DMS79 treated with DMSO at 0.1 percent for 48 hours (cell line): ENCODE measurements at regions not wholly inside any gene's neighbourhood (a gene's known extent, or its start where the extent isn't known, plus 50 kb on each side); places are given as distances from the start of the nearest gene placed in this dataset.
A peak's percentile ranks its signal among the peaks of the same experiment; 100 is the strongest.

Experiments
- DNase-seq: peaks from one replicate; lab custom pipeline; 2025; lab: John Stamatoyannopoulos, UW

DNA sequence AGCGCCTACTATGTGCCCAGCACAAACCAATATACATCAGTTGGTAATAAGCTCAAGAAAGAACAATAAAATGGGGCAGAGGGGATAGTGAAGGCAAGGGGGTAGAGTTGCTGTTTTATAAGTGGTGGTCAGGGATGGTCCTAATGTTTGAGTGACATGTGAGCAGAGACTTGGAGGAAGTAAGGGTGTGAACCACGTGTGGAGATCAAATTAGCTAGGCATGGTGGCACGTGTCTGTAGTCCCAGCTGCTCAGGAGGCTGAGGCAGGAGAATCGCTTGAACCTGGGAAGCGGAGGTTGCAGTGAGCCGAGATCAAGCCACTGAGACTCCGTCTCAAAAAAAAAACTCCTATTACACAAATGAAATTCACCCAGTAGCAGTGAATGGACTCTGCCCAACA lies 56.5 kb downstream of the IRX6 start:
- DNase-seq: no peak

DNA sequence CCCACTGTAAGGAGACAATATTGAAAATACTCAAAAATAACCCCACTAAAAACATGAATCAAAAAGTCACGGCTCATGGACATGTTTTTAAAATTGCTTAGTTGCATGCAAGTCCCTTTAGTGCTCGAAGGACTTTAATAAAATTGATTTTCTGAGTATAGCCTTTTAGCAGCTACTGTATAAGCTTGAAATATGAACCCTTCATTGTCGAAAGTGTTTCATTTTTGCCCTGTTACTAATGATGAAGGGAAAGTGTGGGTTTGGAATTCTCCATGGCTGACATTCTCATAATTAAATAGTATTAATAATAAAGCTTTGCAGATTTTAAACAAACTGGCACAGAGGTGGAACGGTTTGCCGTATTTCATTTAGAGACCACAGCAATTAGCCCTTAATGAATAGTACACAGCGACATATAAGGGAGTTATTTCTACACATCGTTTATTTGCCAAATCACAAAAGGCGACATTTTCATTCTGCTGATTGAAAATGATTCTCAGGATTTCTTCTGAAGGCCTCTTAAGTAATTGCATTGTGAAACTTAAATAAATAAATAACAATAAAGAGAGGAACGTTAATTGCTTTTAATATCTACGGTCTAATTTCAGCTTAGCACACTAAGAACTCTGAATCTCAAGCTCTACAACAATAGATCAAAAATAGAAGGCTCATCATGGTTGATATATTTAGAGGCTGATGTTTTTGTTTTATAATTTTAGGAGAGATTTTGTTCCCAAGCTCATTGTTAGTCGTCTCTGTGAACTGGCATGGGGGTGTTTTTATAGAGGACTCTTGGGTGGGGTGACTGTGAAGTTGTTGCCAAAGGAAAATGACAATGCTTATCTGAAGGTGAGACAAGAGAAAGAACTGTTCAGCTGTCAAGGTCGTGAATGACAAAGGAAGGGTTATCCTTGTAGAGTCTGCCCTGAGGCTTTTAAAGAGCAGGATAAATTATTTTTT lies 60.6 kb downstream of the IRX6 start:
- DNase-seq: no peak

DNA sequence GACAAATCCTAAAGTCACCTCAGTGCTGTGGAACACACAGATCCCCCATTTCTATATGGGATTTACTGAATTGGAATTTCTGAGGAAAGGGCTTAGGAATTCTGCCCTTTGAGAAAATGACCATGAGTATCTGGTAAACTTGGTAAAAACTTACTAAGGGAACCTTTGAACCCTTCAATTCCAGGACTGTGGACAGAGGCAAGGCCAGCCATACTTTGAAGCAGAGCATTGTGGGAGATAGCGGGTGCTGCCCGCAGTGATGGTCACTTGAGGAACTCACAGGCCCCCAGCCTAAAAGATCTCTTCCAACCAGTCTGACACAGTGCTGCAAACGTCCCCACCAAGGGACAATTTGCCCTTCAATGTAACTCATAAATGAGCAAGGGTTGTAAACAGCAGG lies 61.4 kb downstream of the IRX6 start:
- no peak for DNase-seq

DNA sequence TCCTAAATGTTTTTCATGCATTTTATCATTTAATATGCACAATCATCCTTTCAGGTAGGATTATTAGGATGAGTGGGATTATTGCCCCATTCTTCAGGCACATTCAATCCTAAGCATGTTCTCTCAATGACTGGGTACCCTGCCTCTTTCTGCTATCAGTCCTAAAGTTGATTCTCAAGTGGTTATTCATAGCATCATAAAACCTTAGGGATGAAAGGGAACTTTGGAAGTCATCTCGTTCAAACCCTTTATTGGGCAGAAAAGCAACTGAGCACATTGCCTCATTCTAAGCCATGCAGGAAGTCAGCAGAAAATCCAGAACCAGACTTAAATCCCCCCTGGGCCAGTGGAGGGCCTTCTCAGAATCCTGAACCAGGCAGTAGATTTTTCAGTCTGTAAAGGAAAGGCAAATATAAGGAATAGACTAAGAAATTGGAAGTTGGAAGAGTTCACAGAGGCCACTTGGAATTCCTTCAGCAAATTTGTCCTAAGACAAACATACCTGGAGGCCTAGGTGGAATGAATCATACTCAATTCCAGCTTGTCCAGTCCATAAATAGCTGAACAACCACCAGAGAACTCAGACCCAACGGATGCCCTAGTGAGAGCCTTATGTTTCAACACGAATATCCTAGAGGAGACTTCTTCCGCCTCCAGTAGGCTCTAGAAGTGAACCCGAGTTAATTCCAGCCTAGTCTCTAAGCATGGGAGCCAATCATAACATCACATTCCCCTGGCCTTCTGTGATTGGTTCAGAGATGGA lies 62.7 kb downstream of the IRX6 start:
- DNase-seq: no peak

DNA sequence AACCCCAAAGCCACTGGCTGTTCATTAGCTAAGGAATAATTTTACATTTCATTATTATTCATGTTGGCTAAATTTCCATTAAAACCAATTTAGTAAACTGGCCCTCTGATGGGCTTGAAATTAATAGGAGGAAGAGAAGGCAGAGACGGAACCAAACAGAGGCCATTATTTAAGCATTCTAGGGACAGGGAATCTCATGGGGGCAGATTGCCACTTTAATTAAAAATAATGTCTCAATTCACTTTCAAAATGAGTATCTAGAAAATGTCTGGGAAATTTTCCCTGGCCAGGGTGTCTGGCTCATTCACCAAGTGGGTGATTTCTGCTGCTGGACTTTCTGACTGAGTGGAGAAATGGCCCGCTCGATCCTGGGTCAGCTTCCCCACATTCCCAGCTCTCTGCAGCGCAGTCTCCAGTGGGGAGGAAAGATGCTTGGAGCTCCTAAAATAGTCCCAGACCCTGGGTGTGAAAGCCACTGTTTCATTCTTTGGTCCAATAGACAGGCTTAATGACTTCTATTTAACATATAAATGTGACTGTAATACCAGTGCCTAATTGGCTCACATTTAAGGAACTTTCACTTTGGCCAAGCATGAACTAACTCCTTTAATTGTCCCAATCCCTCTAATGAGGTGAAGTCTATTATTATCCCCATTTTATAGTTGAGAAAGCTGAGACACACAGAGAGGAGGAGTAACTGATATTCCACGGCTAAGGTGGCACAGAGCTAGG lies 64.3 kb downstream of the IRX6 start:
- no peak for DNase-seq

DNA sequence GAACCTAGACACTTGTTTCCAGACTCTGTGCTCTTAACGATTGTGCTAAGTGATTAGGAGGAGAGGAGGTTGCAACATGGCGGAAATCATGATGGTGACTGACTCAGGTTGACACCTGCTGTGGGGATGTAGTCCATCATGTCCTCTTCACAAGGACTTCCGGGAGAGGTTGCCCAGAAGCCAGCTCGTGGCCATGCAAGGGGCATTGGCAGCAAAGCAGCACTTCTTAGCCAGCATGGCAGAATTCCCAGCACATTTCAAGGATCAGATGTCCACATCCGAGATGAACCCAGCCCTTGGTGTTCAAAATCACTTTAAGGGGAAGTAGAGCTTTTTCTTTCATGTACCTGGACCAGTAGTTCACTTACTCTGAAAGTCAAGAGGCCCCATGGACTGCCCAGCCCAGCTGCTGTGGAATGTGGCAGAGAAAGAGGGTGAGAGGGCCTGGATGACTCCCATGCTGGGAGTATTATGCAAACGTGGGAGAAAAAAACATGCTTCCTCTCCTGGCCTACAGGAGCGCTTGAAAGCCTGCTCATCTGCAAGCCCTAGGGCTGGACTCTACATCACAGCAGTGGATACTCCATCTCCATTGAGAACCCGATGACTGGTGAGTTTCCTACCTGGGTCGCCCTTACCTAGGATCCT lies 65.5 kb downstream of the IRX6 start:
- no peak for DNase-seq

DNA sequence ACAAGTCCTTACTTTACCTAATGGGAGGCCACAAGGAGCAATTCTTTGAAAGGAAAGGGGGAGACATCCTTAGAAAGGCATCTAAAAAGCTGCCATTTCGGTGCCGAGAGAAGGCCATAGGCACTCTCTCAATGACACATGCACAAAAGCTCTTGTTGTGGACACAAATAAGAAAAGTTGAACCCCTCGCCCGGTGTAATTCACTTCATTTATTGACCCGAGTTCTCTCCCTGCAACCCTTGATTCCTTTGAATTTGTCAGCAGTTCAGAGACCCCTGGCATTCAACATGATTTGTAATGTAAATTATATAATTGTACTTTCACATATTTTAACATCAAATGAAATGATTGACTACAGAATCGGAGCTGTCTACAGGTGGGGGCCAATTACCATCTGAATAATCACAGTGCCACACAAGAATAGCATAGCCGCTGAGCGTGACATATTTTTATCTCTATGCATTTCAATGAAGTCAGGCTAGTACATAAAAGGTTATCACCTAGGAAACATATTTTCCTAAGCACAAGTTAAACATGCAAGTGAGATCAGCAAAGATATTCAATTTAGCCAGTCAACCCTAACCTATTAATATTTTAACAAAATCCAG lies 66.7 kb downstream of the IRX6 start:
- DNase-seq: no peak

DNA sequence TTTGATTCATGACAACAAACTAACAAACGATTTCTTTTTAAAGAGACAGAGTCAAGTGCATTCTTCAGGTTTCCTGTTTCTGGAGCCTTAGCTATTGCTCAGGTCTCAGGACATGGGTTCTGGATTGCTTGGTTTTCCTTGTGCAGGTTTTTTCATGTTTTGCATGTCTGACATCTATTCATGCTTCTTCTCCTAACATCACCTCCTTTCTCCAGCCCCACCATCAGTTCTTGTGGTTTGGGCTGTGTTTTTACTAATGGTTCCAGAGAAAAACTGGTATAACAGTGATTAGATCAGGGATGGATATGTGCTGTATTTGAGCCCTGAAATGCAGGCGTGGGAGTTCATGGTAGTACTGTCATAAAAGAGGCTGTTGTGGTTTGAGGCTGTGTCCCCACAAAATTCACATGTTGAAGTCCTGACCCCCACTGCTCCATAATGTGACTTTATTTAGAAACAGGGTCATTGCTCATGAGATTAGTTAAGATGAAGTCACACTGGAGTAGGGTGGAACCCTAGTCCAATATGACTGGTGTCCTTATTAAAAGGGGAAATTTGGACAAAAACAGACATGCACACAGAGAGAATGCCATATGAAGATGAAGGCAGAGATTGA lies 67.9 kb downstream of the IRX6 start:
- no peak for DNase-seq

DNA sequence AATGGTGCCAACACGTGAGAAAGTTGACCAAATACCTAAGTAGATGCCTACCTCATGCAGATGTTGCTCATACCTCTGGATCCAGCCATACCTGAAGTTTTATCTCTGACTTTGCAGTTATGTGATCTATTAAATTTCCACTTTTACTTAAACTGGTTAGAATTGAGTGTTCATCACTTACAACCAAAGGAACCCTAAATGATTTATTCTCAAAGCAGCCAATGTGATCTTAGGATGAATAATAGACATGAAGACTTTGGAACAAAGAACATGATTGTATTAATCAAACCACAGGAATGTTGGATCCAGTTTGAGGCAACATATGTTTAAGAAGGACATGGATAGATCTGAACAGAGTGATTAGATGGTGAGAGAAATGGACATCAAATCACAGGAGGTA lies 68.7 kb downstream of the IRX6 start:
- DNase-seq: no peak

DNA sequence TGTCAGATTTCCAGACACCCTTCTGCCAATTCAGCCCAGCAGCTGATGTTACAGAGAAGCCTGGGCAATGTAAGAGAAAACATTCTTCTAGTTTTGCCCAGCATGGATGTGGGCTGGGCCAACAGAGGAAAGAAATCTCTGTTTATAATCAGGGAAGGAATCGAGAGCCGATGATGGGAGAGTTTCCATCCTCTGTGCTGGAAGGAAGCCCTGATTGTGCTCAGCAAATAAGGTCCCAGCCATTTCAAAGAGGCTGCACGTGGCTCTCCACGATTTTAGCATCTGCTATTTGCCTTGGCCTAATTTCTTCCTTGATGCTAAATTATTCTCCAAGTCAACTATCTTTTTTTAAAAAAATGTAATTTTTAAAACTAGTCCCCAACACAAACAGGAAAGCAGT lies 70.0 kb downstream of the IRX6 start:
- no peak for DNase-seq

DNA sequence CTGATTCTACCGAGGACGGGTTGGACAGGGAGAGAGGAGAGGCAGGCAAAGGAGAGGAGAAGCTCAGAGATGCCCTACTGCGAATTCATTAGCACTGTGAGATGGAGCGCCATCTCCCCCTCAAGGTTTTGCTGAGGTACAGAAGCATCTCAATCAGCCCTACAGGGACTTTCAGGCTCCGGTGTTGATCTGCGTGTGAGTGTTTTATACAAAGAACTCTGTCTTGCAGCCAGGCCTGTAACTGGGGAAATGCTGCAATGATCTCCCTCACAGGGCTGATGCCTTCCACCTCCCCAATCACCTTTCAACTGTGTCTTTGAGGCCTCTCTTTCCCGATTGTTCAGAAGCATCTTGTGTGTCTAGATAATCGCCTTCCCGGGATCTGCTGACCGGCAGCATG lies 74.8 kb downstream of the IRX6 start:
- no peak for DNase-seq

DNA sequence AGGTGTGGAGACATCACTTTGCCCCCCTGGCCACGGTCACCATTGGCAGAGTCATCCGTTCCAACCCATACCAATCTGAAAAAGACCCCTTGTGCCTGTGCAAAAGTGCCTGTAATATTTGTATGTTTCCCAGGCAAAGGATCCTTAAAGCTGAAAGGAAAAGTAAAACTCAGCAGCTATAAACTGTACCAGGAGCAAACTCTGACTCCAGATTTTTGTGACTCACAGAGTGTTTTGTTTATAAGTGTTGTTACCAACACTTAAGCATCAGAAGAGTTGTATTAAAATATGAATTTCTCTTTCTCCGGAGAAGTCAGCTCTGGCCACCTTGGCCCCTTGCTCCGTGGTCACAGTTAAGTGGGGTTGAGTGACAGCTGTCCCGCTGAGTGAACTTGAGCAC lies 75.9 kb downstream of the IRX6 start:
- no peak for DNase-seq

DNA sequence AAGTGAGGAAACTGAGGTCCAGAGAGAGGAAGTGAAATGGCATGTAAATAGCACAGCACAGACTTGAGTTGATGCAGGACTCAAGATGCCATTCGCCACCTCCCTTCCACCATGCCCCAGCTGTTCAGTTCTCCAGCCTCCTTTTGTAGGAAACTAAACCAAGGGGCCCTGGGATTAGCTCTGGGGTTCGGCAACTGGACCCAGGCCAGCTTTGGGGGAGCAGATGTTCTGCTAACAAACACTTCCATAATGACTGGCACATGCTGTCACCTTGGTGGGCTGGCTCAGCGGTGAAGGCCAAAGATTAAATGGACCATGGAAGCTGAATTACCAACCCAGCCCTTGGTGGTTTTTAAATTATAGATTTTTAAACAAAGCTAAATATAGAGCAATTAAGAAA lies 77.0 kb downstream of the IRX6 start:
- DNase-seq: peak; percentile 68

DNA sequence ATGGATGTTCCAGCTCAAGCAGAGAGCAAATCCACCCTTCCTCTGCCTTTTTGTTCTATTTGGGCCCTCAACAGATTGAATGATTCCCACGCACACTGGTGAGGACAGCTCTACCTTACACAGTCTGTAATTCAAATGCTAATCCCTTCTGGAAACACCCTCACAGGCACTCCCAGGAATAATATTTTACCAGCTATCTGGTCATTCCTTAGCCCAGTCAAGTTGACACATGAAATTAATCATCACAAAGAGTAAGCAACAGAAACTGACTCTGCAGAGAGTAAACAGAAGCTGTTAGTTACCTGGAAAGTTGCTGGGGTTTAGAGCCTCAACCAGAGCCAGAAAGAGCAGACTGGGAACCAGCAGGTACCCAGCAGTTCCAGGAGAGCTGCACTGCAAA lies 75.5 kb upstream of the MMP2 start:
- no peak for DNase-seq

DNA sequence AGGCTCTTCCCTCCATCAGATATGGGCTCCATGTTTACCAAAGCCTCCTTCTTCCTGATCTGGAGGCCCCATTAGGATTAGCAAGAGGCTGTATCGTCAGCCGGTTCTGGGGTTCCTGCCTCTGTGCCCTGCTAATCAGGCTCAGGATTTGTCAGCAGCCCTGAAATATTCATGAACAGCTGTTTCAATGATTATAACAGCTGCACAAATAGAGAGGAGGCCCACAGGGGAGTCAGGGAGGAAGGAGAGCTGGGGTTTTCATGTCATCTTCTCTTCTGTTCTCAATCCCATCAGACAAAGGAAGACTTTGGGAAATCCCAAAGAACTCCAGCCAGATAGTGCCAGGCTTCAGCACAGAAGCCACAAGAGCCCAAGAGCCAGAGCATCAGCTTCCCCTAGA lies 72.3 kb upstream of the MMP2 start:
- DNase-seq: no peak

DNA sequence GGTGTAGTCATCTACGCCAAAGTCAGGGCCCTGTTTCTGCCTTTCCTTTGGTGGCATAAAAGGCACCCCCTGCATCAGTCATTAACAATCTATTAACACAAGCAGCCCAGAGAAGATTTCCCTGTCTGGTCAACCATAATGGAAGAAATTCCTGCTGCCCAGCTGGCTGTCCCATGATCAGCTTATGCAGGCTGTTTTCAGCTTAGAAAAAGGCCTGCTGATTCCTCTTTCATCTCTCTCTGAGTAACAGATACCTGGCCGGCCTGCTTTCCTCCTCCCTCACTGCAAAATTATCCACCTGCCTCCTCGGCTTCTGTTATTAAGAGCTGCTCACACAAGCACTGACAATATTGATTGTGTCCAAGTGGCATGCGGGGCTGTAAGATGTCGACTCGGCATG lies 70.3 kb upstream of the MMP2 start:
- no peak for DNase-seq

DNA sequence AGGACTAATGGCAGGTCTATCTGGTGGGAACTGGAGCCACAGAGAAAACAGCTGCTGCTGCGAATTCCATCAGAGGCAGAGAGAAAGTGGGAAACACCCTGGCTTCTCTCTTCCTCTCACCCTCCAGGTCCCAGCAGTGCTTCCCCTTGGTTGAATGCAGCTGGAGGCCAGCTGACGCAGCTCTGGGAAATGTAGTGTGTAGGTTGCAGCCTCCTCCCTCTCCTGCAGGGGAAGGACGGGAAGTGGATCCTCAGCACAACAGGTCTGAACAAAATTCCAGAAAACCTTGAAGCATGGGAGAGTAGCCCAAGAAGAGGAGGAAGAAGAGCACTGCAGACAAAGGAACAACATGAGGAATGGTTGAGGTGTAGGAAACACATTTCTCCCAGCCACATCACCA lies 67.8 kb upstream of the MMP2 start:
- DNase-seq: no peak

DNA sequence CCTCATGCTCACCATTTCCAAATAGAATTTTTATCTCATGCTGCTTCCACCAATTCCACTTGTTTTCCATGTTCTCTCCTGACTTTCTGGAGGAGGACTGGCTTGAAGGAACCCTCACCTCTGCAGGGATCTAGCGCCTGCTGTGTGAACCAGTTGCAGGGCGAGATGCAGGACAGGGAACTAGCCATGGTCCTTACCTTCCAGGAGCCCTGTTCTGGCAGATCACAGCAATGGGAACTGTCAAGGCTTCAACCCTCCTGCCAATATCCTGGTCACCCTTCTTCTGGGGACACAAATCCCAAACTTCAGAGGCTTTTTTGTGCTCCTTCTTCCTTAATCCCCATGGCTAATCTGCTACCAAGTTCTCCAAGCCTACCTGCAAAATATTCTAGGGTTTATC lies 60.4 kb upstream of the MMP2 start:
- no peak for DNase-seq

DNA sequence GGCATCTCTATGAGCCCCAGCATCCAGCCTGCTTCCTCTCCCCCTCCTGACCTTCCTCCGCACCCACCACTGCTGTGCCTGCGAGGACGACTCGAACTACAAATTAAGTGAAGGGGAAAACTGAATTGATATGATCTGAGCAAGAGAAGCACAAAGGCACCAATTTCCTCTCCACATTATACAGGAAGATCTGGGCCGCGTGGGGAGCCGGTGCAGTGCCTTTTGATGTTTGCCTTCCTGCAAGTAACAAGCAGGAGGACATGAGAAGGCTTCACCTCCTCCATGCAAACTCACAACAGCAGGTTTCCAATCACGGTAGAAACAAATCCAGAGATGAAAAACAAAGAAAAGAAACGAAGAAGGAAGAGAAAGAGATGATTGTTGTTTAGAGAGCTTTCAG lies 57.8 kb upstream of the MMP2 start:
- DNase-seq: no peak

DNA sequence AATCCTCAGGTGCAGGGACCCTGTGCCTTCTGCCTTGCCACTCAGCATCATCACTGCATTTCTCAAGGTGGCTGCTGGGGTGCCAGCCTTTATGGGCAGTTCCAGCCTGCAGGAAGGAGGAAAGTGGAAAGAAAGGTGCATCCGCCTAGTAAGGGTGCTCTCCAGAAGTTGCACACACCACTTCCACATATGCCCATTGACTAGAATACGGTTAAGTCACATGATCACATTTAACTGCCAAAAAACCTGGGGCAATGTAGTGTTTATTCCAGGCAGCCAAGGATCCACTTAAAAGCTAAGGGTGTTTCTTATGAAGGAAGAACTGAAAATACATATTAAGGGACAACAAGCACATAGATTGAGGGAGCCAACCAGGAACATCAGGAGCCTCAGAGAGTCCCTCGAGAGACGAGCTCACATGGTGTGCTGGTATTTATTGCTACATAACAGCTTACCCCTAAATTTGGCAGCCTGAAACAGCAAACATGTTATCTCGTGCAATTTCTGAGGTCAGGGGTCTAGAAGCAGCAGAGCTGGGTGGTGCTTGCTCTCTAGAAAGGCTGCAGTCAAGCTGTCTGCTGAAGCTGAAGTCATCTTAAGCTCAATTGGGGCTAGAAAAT lies 52.0 kb upstream of the MMP2 start:
- DNase-seq: no peak
